ENCODE measurements at regions not wholly inside any gene's neighbourhood (a gene's known extent, or its start where the extent isn't known, plus 50 kb on each side); places are given as distances from the start of the nearest gene placed in this dataset.
"Not testable (repeated sequence)": the region's sequence is repeated elsewhere in the genome, so short reads cannot be mapped to it uniquely, and the experiment has no call there.

DNA sequence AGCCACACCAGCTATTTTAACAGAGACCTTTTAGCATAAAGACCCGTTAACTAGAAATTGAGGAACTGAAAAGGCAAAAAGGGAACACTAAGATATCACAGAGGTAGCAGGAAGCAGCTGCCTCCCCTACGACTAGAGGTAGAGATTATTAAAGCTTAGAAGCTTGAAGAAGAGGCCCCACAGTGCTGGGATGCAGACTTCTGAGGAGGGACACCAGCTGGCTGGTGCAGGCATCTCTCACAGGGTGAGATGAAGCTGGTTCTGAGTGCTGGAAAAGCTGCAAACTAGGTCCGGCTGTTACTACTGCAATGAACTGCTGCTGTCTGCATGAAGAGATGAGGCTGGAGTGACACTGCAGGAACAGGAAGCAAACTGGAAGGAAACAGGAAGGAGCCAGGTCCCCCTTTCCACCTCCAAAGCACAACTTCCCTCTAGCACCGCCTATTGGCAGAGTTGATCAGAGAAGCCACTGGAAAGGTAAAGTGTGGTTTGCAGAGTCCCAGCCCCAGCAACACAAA is 61.2 kb upstream of the MRPS9 start:
- DNase-seq (ENCODE audit: low read depth in 2 of 2): no peak

GRCh38 chr2:104977958-104978357 is 59.9 kb upstream of the MRPS9 start:
- no peak for DNase-seq (ENCODE audit: low read depth in 2 of 2)

DNA sequence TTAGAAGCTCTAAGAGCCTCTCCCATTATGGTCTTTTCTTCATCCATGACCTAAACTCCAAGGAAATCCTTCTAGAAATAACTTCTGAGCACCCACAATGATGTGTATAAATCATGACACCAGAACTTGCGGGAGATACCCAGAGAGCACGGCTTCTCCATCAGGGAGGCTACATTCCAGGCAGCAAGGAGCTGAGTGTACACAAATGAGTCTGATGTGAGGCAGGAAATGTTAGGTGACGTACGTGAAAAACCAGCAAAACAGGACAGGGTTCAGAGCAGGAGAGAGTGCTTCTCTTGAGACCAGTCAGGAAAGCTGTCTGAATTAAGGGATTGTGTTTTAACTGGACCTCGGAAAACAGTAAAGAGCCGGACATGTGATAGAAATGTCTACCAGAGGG is 58.1 kb upstream of the MRPS9 start:
- DNase-seq (ENCODE audit: low read depth in 2 of 2): not testable (repeated sequence)

DNA sequence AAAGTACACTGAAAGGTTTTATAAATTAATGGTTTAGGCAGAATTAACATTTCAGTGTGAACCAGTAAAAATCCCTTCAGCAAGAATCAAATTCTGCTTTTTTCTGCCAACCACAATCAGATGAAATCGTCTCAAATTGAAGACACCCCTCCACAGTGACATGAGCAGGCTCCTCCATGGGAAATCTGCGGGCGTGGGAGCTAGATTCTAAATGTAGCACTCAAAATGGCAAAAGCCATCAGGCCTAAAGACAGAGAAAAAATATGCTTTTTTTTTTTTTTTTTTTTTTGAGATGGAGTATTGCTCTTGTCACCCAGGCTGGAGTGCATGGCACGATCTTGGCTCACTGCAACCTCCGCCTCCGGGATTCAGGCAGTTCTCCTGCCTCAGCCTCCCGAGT is 55.8 kb upstream of the MRPS9 start:
- no peak for DNase-seq (ENCODE audit: low read depth in 2 of 2)
